PC-3 (cell line): ENCODE measurements at regions not wholly inside any gene's neighbourhood (a gene's known extent, or its start where the extent isn't known, plus 50 kb on each side); places are given as distances from the start of the nearest gene placed in this dataset.

ENCODE experiments used
- ATAC-seq: fragments of 200-7000 bp; cut with Tn5 transposase; 2 replicates; pipeline ENCODE4 v1.9.1; 2020; ENCODE audit warnings: mild to moderate bottlenecking, moderate library complexity
- BruUV-seq: library from RNA; stranded (reverse); fragments of 400-500 nt; replicated peaks from 2 replicates; lab custom pipeline; 2021; lab: Mats Ljungman, UMichigan
- CTCF ChIA-PET: fragments of 300-600 bp; sonication (Branson Sonifier 250); formaldehyde crosslinking; loops from one replicate; lab custom pipeline; 2022; ENCODE audit warnings: antibody characterized with exemption; lab: Charles Lee
- POLR2A ChIA-PET: fragments of 300-600 bp; sonication (Branson Sonifier 250); formaldehyde crosslinking; loops from one replicate; lab custom pipeline; 2022; ENCODE audit warnings: antibody characterized with exemption; ENCODE audit not compliant: unreplicated experiment; lab: Charles Lee
- DNase-seq: peaks from one replicate; pipeline ENCODE4 v3.0.0-alpha.2; 2015
- H2AFZ ChIP-seq: fragments of 300-600 bp; sonication (generic); 2 replicates; pipeline ENCODE4 v1.6.0; 2016; ENCODE audit warnings: antibody characterized with exemption, low read length
- H3F3A ChIP-seq: fragments of 300-600 bp; sonication (generic); one replicate; pipeline ENCODE4 v1.6.0; 2017; ENCODE audit warnings: antibody characterized with exemption, low read length, control low read depth, mild to moderate bottlenecking; ENCODE audit not compliant: unreplicated experiment
- H3K27ac ChIP-seq: fragments of 300-600 bp; sonication (generic); 2 replicates; pipeline ENCODE4 v1.5.1; 2016; ENCODE audit warnings: mild to moderate bottlenecking, low read length
- H3K27me3 ChIP-seq: fragments of 300-600 bp; sonication (generic); 2 replicates; pipeline ENCODE4 v1.6.1; 2016; ENCODE audit warnings: low read length, mixed read lengths
- H3K36me3 ChIP-seq: fragments of 300-600 bp; sonication (generic); 2 replicates; pipeline ENCODE4 v1.6.1; 2016; ENCODE audit warnings: low read depth, mixed run types, low read length, mixed read lengths
- H3K4me1 ChIP-seq: fragments of 300-600 bp; sonication (generic); 2 replicates; pipeline ENCODE4 v1.5.1; 2016; ENCODE audit warnings: low read length; ENCODE audit not compliant: insufficient read depth
- H3K4me2 ChIP-seq: fragments of 300-600 bp; sonication (generic); 2 replicates; pipeline ENCODE4 v1.6.0; 2016; ENCODE audit warnings: low read length
- H3K4me3 ChIP-seq: fragments of 300-600 bp; sonication (generic); 2 replicates; pipeline ENCODE4 v1.5.1; 2016; ENCODE audit warnings: mild to moderate bottlenecking, low read length, mixed read lengths
- H3K79me2 ChIP-seq: fragments of 300-600 bp; sonication (generic); 2 replicates; pipeline ENCODE4 v1.6.1; 2017; ENCODE audit warnings: low read length, mixed read lengths
- H3K9ac ChIP-seq: fragments of 300-600 bp; sonication (generic); 2 replicates; pipeline ENCODE4 v1.6.0; 2016; ENCODE audit warnings: mild to moderate bottlenecking, low read length
- H3K9me2 ChIP-seq: fragments of 300-600 bp; sonication (generic); replicated peaks from 2 replicates; pipeline ENCODE4 v1.6.1; 2016; ENCODE audit warnings: mixed run types, low read length, mixed read lengths
- H3K9me3 ChIP-seq: fragments of 300-600 bp; sonication (generic); 2 replicates; pipeline ENCODE4 v1.6.1; 2016; ENCODE audit warnings: low read length, mixed read lengths
- H4K20me1 ChIP-seq: fragments of 300-600 bp; sonication (generic); 2 replicates; pipeline ENCODE4 v1.6.1; 2016; ENCODE audit warnings: low read length, mixed read lengths
- CTCF ChIP-seq: fragments of 300-600 bp; sonication (generic); conservative IDR thresholded peaks from 2 replicates; pipeline ENCODE4 v1.5.1; 2017; ENCODE audit warnings: antibody characterized with exemption, low read depth, mild to moderate bottlenecking, low read length
- EZH2 ChIP-seq: fragments of 300-600 bp; sonication (generic); IDR thresholded peaks from one replicate; pipeline ENCODE4 v1.6.1; 2017; ENCODE audit warnings: antibody characterized with exemption, mild to moderate bottlenecking, low read length; ENCODE audit not compliant: unreplicated experiment
- EZH2phosphoT487 ChIP-seq: fragments of 300-600 bp; sonication (generic); IDR thresholded peaks from 2 replicates; pipeline ENCODE4 v1.6.1; 2018; ENCODE audit warnings: mild to moderate bottlenecking, antibody characterized with exemption, low read length, borderline replicate concordance
- intact Hi-C: fragments of 100-400 bp; cut with micrococcal nuclease; formaldehyde crosslinking; loops from 2 replicates; pipeline ENCODE4 v1.9.0; 2023

- Histone ChIP-seq H3K79me2 (no peaks in the 10 kb centered on the region), H3F3A (no peaks in the 10 kb centered on the region), H3K9me2 (no peaks in the 10 kb centered on the region), H3K4me1 (no peaks in the 10 kb centered on the region), H3K4me3 (no peak overlapping the region), H3K36me3 (no peaks in the 10 kb centered on the region), H3K27ac (no peak overlapping the region), H3K9me3 (no peaks in the 10 kb centered on the region), H3K4me2 (no peak overlapping the region), H3K9ac (no peak overlapping the region), H4K20me1 (no peaks in the 10 kb centered on the region), H2AFZ (no peak overlapping the region), H3K27me3 (no peaks in the 10 kb centered on the region)
- DNase-seq (no peak), ATAC-seq (no peak)
- BruUV-seq: no TSS peak
- CTCF ChIA-PET: no interaction called here
- TF ChIP-seq CTCF (no peak), EZH2phosphoT487 (no peak), EZH2 (no peak)
- intact Hi-C loops: loop anchor here (5.0 kb wide), 1 partner anchor 98 kb away; no protein-coding TSS in a partner anchor
- POLR2A ChIA-PET: interaction anchor here (0.5 kb wide), 1 partner anchor 45 kb away, joined by 3 read pairs; no protein-coding TSS in a partner anchor
These were observed 154.9 kb upstream of the CARMIL1 start for GRCh38 chr6:25124216-25124715.

DNA sequence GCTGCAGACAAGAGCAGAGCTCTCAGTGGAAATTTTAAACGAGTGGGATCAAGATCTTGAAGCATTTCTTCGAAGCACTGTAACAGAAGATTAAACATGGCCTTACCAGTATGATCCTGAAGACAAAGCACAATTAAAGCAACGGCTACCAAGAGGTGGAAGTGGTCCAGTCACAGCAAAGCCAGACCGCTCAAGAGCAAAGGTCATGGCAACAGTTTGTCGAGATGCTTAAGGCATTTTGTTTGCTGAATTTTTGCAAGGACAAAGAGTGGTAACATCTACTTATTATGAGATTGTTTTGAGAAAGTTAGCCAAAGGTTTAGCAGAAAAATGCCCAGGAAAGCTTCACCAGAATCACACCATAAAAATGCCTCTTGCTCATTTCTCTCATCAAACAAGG is 153.4 kb upstream of the CARMIL1 start:
- intact Hi-C loops: no loop called here
- ChIA-PET CTCF (no interaction called here), POLR2A (no interaction called here)
- H3K4me2 ChIP-seq: no peak overlapping the region
- H3K9me3 ChIP-seq: no peaks in the 10 kb centered on the region
- no peaks in the 10 kb centered on the region for H3F3A ChIP-seq
- H3K9me2 ChIP-seq: no peaks in the 10 kb centered on the region
- no peaks in the 10 kb centered on the region for H3K4me1 ChIP-seq
- H3K79me2 ChIP-seq: no peaks in the 10 kb centered on the region
- H3K27me3 ChIP-seq: no peaks in the 10 kb centered on the region
- H3K36me3 ChIP-seq: no peaks in the 10 kb centered on the region
- H3K27ac ChIP-seq: no peak overlapping the region
- no peak for ATAC-seq
- no peak overlapping the region for H2AFZ ChIP-seq
- H3K4me3 ChIP-seq: no peak overlapping the region
- H3K9ac ChIP-seq: no peak overlapping the region
- no TSS peak for BruUV-seq
- no peak for DNase-seq
- no peaks in the 10 kb centered on the region for H4K20me1 ChIP-seq
- TF ChIP-seq EZH2phosphoT487: no peak
- no peak for TF ChIP-seq CTCF
- no peak for TF ChIP-seq EZH2

GRCh38 chr6:25127076-25127837 is 151.9 kb upstream of the CARMIL1 start:
- no peak for ATAC-seq
- no peak overlapping the region for H3K9ac ChIP-seq
- H3K36me3 ChIP-seq: no peaks in the 10 kb centered on the region
- H3F3A ChIP-seq: no peaks in the 10 kb centered on the region
- ChIA-PET CTCF (no interaction called here), POLR2A (no interaction called here)
- no peak overlapping the region for H3K4me2 ChIP-seq
- no peaks in the 10 kb centered on the region for H3K27me3 ChIP-seq
- H3K79me2 ChIP-seq: no peaks in the 10 kb centered on the region
- H3K4me3 ChIP-seq: no peak overlapping the region
- no peak overlapping the region for H2AFZ ChIP-seq
- no peak for DNase-seq
- no TSS peak for BruUV-seq
- TF ChIP-seq CTCF (no peak), EZH2phosphoT487 (no peak), EZH2 (no peak)
- H3K4me1 ChIP-seq: no peaks in the 10 kb centered on the region
- intact Hi-C loops: no loop called here
- H4K20me1 ChIP-seq: no peaks in the 10 kb centered on the region
- H3K27ac ChIP-seq: no peak overlapping the region
- H3K9me2 ChIP-seq: no peaks in the 10 kb centered on the region
- H3K9me3 ChIP-seq: 0 out of 2 replicates have a peak, but pooled peaks cover 4% of the 10 kb centered on the region
